Esophagus squamous epithelium (tissue), 4 donors: ENCODE measurements at regions not wholly inside any gene's neighbourhood (a gene's known extent, or its start where the extent isn't known, plus 50 kb on each side); places are given as distances from the start of the nearest gene placed in this dataset.
"Not testable (repeated sequence)": the region's sequence is repeated elsewhere in the genome, so short reads cannot be mapped to it uniquely, and the experiment has no call there.

ENCODE experiments used
- POLR2A ChIP-seq, 4 donors: fragments of 450-650 bp; IDR thresholded peaks; one replicate each; pipeline ENCODE4 v1.6.1; 2017; ENCODE audit warnings: antibody characterized with exemption in 4 of 4, mild to moderate bottlenecking in 4 of 4, moderate library complexity in 3 of 4
- TF ChIP-seq, protein P1 (sequence below), 6 experiments: fragments of 450-650 bp in 4 of 6; fragments of 200-600 bp in 2 of 6; sonication (generic) in 2 of 6; IDR thresholded peaks; one replicate each; pipeline ENCODE4 v1.5.1; 2016 to 2019; ENCODE audit warnings: antibody characterized with exemption in 6 of 6, mild to moderate bottlenecking in 4 of 6, moderate library complexity in 4 of 6

DNA sequence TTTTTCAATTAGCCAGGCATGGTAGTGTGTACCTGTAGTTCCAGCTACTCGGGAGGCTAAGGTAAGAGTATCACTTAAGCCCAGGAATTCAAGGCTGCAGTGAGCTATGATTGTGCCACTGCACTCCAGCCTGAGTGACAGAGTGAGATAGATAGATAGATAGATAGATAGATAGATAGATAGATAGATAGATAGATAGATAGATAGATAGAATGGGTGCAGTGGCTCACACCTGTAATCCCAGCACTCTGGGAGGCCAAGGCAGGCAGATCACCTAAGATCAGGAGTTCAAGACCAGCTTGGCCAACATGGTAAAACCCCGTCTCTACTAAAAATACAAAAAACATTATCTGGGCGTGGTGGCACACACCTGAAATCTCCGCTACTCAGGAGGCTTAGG lies 85.6 kb upstream of the CAB39 start:
- TF ChIP-seq, protein P1, sequence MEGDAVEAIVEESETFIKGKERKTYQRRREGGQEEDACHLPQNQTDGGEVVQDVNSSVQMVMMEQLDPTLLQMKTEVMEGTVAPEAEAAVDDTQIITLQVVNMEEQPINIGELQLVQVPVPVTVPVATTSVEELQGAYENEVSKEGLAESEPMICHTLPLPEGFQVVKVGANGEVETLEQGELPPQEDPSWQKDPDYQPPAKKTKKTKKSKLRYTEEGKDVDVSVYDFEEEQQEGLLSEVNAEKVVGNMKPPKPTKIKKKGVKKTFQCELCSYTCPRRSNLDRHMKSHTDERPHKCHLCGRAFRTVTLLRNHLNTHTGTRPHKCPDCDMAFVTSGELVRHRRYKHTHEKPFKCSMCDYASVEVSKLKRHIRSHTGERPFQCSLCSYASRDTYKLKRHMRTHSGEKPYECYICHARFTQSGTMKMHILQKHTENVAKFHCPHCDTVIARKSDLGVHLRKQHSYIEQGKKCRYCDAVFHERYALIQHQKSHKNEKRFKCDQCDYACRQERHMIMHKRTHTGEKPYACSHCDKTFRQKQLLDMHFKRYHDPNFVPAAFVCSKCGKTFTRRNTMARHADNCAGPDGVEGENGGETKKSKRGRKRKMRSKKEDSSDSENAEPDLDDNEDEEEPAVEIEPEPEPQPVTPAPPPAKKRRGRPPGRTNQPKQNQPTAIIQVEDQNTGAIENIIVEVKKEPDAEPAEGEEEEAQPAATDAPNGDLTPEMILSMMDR (IDR thresholded peaks at IDR 0.05): not testable (repeated sequence)
- not testable (repeated sequence) for TF ChIP-seq POLR2A (IDR thresholded peaks at IDR 0.05)
